Tibial nerve (tissue), 4 donors: ENCODE measurements at regions not wholly inside any gene's neighbourhood (a gene's known extent, or its start where the extent isn't known, plus 50 kb on each side); places are given as distances from the start of the nearest gene placed in this dataset.

Source experiments
- DNase-seq, 2 donors: peaks; one replicate each; pipeline ENCODE4 v3.0.0-alpha.2; 2019; ENCODE audit warnings: low spot score in 2 of 2
- H3K27ac ChIP-seq, 4 donors: fragments of 200-600 bp; sonication (generic) in 3 of 4; one replicate each; pipeline ENCODE4 v1.5.1; 2017 to 2019; ENCODE audit warnings: mild to moderate bottlenecking in 1 of 4
- H3K27me3 ChIP-seq, 2 donors: fragments of 200-600 bp; sonication (generic) in 1 of 2; one replicate each; pipeline versions ENCODE4 v1.5.1 to v1.6.0; 2017 to 2019
- H3K36me3 ChIP-seq, 3 donors: fragments of 200-600 bp; sonication (generic); one replicate each; pipeline ENCODE4 v1.5.1; 2018 to 2019
- H3K4me1 ChIP-seq, 4 donors: fragments of 200-600 bp; sonication (generic) in 3 of 4; one replicate each; pipeline ENCODE4 v1.5.1; 2017 to 2019
- H3K4me3 ChIP-seq, 4 donors: fragments of 200-600 bp; sonication (generic) in 3 of 4; one replicate each; pipeline ENCODE4 v1.5.1; 2017 to 2019; ENCODE audit warnings: mild to moderate bottlenecking in 1 of 4, moderate library complexity in 1 of 4
- H3K9me3 ChIP-seq, 4 donors: fragments of 200-600 bp; sonication (generic) in 3 of 4; one replicate each; pipeline ENCODE4 v1.5.1; 2017 to 2019
- EP300 ChIP-seq, 2 donors: sonication (generic); formaldehyde crosslinking; IDR thresholded peaks; one replicate each; pipeline ENCODE4 v1.6.1; 2017; ENCODE audit warnings: antibody characterized with exemption in 2 of 2, mild to moderate bottlenecking in 1 of 2
- POLR2A ChIP-seq, 2 donors: fragments of 450-650 bp; IDR thresholded peaks; one replicate each; pipeline ENCODE4 v1.6.1; 2017; ENCODE audit warnings: antibody characterized with exemption in 2 of 2, mild to moderate bottlenecking in 2 of 2, moderate library complexity in 2 of 2
- WGBS, 2 donors: methylation state at CpG; one replicate each; pipeline ENCODE4 v1.1.5; 2018; 5-methylcytosine and 5-hydroxymethylcytosine counted together
- TF ChIP-seq, protein P1 (sequence below), 5 experiments: fragments of 200-600 bp in 3 of 5; fragments of 450-650 bp in 2 of 5; sonication (generic) in 3 of 5; IDR thresholded peaks; one replicate each; pipeline ENCODE4 v1.5.1; 2016 to 2019; ENCODE audit warnings: antibody characterized with exemption in 5 of 5, mild to moderate bottlenecking in 3 of 5, moderate library complexity in 2 of 5

DNA sequence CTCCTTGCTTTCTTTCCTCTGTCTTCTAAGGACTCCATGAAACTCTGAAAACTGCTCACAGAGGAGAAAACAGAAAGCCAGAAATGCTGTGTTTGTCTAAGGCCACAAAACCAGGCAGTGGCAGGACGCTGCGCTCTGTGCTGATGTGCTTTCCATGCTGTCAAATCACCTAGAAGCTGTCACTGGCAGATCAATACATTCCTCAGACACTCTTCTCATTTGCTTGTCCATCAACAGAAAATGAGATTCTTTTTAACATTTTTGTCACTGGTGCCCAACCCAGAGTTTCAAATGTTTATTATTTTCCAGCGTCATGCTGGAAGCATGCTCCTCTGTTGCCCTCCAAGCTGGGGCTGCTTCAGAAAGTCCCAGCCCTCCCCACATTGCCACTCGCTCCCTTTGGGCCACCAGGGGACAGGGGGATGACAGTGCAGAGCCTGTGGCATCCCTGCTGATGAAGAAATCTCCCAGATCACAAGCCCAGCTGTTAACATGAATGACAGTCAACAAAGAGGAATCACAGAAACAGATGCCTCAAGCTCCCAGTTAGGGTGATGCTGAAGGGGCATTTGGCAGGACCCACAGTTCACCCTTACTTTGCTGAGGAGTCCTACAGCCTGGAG lies 117.5 kb upstream of the MEIS1 start:
- DNase-seq, result no peak
- no peaks in the 10 kb centered on the region for H3K27me3 ChIP-seq
- WGBS, 2 donors, result 76 to 82% methylated on average over 4 of the region's 4 CpGs
- no peaks in the 10 kb centered on the region for H3K4me1 ChIP-seq
- H3K9me3 ChIP-seq, result peaks cover 0 to 9% (median 2%) of the 10 kb centered on the region in 4 donors
- H3K27ac ChIP-seq, result no peak overlapping the region
- no peak overlapping the region for H3K4me3 ChIP-seq
- TF ChIP-seq EP300 (IDR thresholded peaks at IDR 0.05) (no peak), POLR2A (IDR thresholded peaks at IDR 0.05) (no peak)
- TF ChIP-seq, protein P1, sequence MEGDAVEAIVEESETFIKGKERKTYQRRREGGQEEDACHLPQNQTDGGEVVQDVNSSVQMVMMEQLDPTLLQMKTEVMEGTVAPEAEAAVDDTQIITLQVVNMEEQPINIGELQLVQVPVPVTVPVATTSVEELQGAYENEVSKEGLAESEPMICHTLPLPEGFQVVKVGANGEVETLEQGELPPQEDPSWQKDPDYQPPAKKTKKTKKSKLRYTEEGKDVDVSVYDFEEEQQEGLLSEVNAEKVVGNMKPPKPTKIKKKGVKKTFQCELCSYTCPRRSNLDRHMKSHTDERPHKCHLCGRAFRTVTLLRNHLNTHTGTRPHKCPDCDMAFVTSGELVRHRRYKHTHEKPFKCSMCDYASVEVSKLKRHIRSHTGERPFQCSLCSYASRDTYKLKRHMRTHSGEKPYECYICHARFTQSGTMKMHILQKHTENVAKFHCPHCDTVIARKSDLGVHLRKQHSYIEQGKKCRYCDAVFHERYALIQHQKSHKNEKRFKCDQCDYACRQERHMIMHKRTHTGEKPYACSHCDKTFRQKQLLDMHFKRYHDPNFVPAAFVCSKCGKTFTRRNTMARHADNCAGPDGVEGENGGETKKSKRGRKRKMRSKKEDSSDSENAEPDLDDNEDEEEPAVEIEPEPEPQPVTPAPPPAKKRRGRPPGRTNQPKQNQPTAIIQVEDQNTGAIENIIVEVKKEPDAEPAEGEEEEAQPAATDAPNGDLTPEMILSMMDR (IDR thresholded peaks at IDR 0.05), result no peak
- H3K36me3 ChIP-seq, result no peaks in the 10 kb centered on the region

DNA sequence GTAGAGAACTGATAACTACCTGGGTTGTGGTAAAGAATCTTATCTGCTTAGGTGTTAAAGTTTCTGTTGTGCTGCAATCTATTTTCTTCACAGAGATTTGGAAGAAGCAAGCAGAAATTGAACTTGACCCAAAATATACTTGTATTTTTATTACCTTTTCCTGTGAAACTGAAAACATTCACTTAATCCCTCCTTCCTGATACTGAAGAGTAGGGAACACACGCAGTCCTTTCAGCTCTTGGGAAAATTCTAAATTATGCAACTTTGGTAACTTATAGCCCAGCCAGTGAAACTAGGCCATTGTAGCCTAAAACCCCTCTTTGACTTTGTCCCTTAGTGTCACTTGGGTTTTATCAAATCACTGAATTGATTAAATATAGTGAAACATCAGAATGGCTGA lies 128.4 kb upstream of the MEIS1 start:
- Histone ChIP-seq H3K27ac (peak overlapping the region in 2 of 4 donors; percentile 28 to 55), H3K27me3 (no peaks in the 10 kb centered on the region), H3K9me3 (peaks cover 0 to 4% (median 0%) of the 10 kb centered on the region in 4 donors), H3K4me1 (peaks cover 0 to 27% (median 7%) of the 10 kb centered on the region in 4 donors), H3K36me3 (no peaks in the 10 kb centered on the region), H3K4me3 (no peak overlapping the region)
- DNase-seq, result no peak
- no peak for TF ChIP-seq EP300 (IDR thresholded peaks at IDR 0.05)
- TF ChIP-seq, protein P1 (IDR thresholded peaks at IDR 0.05), result no peak
- WGBS, 2 donors, result 41 to 45% methylated on average over 1 of the region's 1 CpG

DNA sequence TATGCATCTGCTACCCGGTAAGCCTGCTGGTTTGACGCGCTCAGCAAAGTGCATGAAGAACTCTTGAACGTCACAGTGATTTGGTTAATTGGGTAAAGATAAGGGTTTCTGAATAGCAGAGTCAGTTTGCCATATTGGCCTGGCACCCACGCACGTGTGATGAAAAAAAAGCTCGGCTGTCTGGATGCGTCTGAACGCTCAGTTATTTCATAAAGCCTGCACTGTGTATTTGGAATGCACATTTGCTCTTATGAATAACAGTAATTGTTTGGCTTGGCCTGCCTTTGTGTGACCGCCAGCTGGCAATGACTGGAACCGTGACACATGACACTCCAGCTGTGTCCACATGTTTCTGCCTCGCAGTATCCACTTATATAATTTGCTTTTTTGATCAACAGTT lies 129.2 kb upstream of the MEIS1 start:
- H3K9me3 ChIP-seq, result no peaks in the 10 kb centered on the region
- TF ChIP-seq POLR2A (IDR thresholded peaks at IDR 0.05), result no peak
- peak in 1 of 2 donors; percentile 83 for TF ChIP-seq EP300 (IDR thresholded peaks at IDR 0.05)
- H3K4me1 ChIP-seq, result peaks cover 0 to 34% (median 7%) of the 10 kb centered on the region in 4 donors
- peak overlapping the region in 2 of 4 donors; percentile 28 to 45 for H3K27ac ChIP-seq
- no peaks in the 10 kb centered on the region for H3K36me3 ChIP-seq
- DNase-seq, result peak; percentile 59 to 70
- no peak overlapping the region for H3K4me3 ChIP-seq
- H3K27me3 ChIP-seq, result no peaks in the 10 kb centered on the region
- 17 to 25% methylated on average over 12 of the region's 12 CpGs for WGBS, 2 donors

DNA sequence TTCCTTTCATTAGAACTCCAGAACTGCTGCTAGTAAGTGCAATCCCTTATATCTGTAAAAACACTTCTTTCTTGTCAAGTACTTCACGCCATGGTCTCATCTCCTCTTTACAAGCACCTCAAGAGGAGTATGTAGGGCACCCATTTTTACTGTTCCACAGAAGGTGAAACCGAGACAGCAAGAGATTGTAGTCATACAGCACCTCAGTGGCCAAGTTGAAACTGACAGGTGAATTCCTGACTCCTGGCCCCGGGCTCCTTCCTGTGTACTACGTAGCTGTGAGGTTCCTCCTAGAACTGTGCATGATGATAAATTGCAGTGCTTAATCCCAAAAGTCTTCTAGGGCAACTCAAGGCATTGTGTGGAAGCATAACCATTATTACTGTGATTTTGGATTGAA lies 131.5 kb upstream of the MEIS1 start:
- Histone ChIP-seq H3K27me3 (no peaks in the 10 kb centered on the region), H3K9me3 (no peaks in the 10 kb centered on the region), H3K4me1 (peaks cover 0 to 40% (median 7%) of the 10 kb centered on the region in 4 donors), H3K27ac (no peak overlapping the region), H3K4me3 (no peak overlapping the region), H3K36me3 (no peaks in the 10 kb centered on the region)
- no peak for DNase-seq
- TF ChIP-seq POLR2A (IDR thresholded peaks at IDR 0.05), result no peak
- TF ChIP-seq, protein P1 (IDR thresholded peaks at IDR 0.05), result no peak
- WGBS, 2 donors, result 95 to 99% methylated on average over 4 of the region's 4 CpGs

DNA sequence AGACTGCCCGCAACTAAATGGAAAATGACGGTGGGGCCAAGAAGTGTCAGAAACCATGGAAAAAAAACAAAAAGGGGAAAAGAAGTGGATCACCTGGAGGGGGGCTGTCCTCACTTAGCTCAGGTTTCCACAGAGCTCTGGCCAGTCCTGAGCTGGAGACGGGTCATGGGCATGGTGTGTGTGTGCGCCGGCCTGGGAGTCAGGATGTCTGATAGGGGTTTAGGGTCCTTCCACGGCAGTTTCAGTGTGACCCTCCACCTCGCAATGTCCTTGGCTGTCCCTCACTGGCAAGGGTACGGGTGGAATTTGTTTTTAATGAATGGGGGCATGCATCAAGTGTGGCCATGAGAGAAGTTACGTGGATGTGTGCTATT lies 133.2 kb upstream of the MEIS1 start:
- 79 to 90% methylated on average over 9 of the region's 9 CpGs for WGBS, 2 donors
- TF ChIP-seq, protein P1 (IDR thresholded peaks at IDR 0.05), result no peak
- no peak for TF ChIP-seq EP300 (IDR thresholded peaks at IDR 0.05)
- TF ChIP-seq POLR2A (IDR thresholded peaks at IDR 0.05), result no peak
- no peak overlapping the region for H3K4me3 ChIP-seq

More for the DNA sequence above, 133.2 kb upstream of the MEIS1 start:
- no peaks in the 10 kb centered on the region for H3K27me3 ChIP-seq
- H3K9me3 ChIP-seq, result no peaks in the 10 kb centered on the region
- H3K36me3 ChIP-seq, result no peaks in the 10 kb centered on the region
- H3K4me1 ChIP-seq, result peaks cover 0 to 35% (median 7%) of the 10 kb centered on the region in 4 donors
- no peak overlapping the region for H3K27ac ChIP-seq
- DNase-seq, result no peak
